GM23338 (cell line): ENCODE measurements at regions not wholly inside any gene's neighbourhood (a gene's known extent, or its start where the extent isn't known, plus 50 kb on each side); places are given as distances from the start of the nearest gene placed in this dataset.

ENCODE experiments used
- ATAC-seq: fragments of 200-7000 bp; cut with Tn5 transposase; 3 replicates; pipeline ENCODE4 v1.9.1; 2020
- DNase-seq: peaks from one replicate; pipeline ENCODE4 v3.0.0-alpha.2; 2015; ENCODE audit warnings: low spot score
- H2AFZ ChIP-seq: fragments of 200-600 bp; sonication (generic); 2 replicates; pipeline ENCODE4 v1.8.0; 2016; ENCODE audit warnings: antibody characterized with exemption, mild to moderate bottlenecking, moderate library complexity
- H3F3A ChIP-seq: fragments of 200-600 bp; sonication (generic); replicated peaks from 2 replicates; pipeline ENCODE4 v1.8.0; 2017; ENCODE audit warnings: antibody characterized with exemption, mixed run types, low read depth
- H3K27ac ChIP-seq: fragments of 200-600 bp; sonication (generic); 2 replicates; pipeline ENCODE4 v1.6.1; 2016; ENCODE audit warnings: low read depth
- H3K27me3 ChIP-seq: fragments of 200-600 bp; sonication (generic); 2 replicates; pipeline ENCODE4 v1.8.0; 2016; ENCODE audit warnings: mild to moderate bottlenecking, mixed run types, moderate library complexity; ENCODE audit not compliant: insufficient read depth
- H3K36me3 ChIP-seq: fragments of 200-600 bp; sonication (generic); 2 replicates; pipeline ENCODE4 v1.8.0; 2016; ENCODE audit warnings: mild to moderate bottlenecking; ENCODE audit not compliant: insufficient read depth
- H3K4me1 ChIP-seq: fragments of 200-600 bp; sonication (generic); 2 replicates; pipeline ENCODE4 v1.8.0; 2016; ENCODE audit warnings: mild to moderate bottlenecking, moderate library complexity; ENCODE audit not compliant: insufficient read depth
- H3K4me2 ChIP-seq: fragments of 200-600 bp; sonication (generic); 2 replicates; pipeline ENCODE4 v1.7.1; 2017; ENCODE audit warnings: mixed run types
- H3K4me3 ChIP-seq: fragments of 200-600 bp; sonication (generic); 2 replicates; pipeline ENCODE4 v1.6.1; 2016; ENCODE audit warnings: mixed run types
- H3K79me2 ChIP-seq: fragments of 200-600 bp; sonication (generic); replicated peaks from 2 replicates; pipeline ENCODE4 v1.8.0; 2017; ENCODE audit warnings: mild to moderate bottlenecking; ENCODE audit not compliant: insufficient read depth
- H3K9me2 ChIP-seq: fragments of 200-600 bp; sonication (generic); 2 replicates; pipeline ENCODE4 v1.8.0; 2017; ENCODE audit not compliant: insufficient read depth
- H4K20me1 ChIP-seq: fragments of 200-600 bp; sonication (generic); replicated peaks from 2 replicates; pipeline ENCODE4 v1.8.0; 2017; ENCODE audit warnings: mild to moderate bottlenecking; ENCODE audit not compliant: insufficient read depth
- H3K27ac Mint-ChIP-seq: 2 replicates; pipeline ENCODE4 v1.8.0; 2020; ENCODE audit warnings: inconsistent platforms, mild to moderate bottlenecking, moderate library complexity, mixed read lengths
- H3K27me3 Mint-ChIP-seq: 3 replicates; pipeline ENCODE4 v1.8.0; 2022; ENCODE audit warnings: low read depth, mild to moderate bottlenecking, moderate library complexity, mixed read lengths, inconsistent platforms; ENCODE audit not compliant: insufficient read depth, poor library complexity
- H3K36me3 Mint-ChIP-seq: 3 replicates; pipeline ENCODE4 v1.8.0; 2021; ENCODE audit warnings: low read depth, mild to moderate bottlenecking, inconsistent platforms, moderate library complexity, mixed read lengths
- H3K4me1 Mint-ChIP-seq: 3 replicates; pipeline ENCODE4 v1.8.0; 2020; ENCODE audit warnings: mild to moderate bottlenecking, inconsistent platforms, mixed read lengths
- H3K4me3 Mint-ChIP-seq: 3 replicates; pipeline ENCODE4 v1.8.0; 2021; ENCODE audit warnings: moderate library complexity, mild to moderate bottlenecking, inconsistent platforms, mixed read lengths
- H3K9me3 Mint-ChIP-seq: 3 replicates; pipeline ENCODE4 v1.8.0; 2020; ENCODE audit warnings: moderate library complexity, mild to moderate bottlenecking, inconsistent platforms, mixed read lengths
- CTCF ChIP-seq, 2 experiments: fragments of 200-600 bp in 1 of 2; sonication (generic) in 1 of 2; conservative IDR thresholded peaks; 2 replicates each; pipeline versions ENCODE4 v1.5.1 to v1.6.1; 2016 to 2017; ENCODE audit warnings: antibody characterized with exemption in 2 of 2, low read depth in 2 of 2, mild to moderate bottlenecking in 2 of 2, moderate library complexity in 1 of 2
- EZH2phosphoT487 ChIP-seq: fragments of 200-600 bp; sonication (generic); IDR thresholded peaks from one replicate; pipeline ENCODE4 v1.8.1; 2018; ENCODE audit warnings: antibody characterized with exemption; ENCODE audit not compliant: unreplicated experiment
- ZNF114 ChIP-seq: fragments of 250-450 bp; sonication (Bioruptor Pico); IDR thresholded peaks from 2 replicates; pipeline ENCODE4 v1.5.0; 2020; ENCODE audit warnings: mild to moderate bottlenecking, moderate library complexity
- ZNF462 ChIP-seq: fragments of 250-450 bp; sonication (Bioruptor Pico); IDR thresholded peaks from 2 replicates; pipeline ENCODE4 v1.5.0; 2020; ENCODE audit warnings: mild to moderate bottlenecking, moderate library complexity

DNA sequence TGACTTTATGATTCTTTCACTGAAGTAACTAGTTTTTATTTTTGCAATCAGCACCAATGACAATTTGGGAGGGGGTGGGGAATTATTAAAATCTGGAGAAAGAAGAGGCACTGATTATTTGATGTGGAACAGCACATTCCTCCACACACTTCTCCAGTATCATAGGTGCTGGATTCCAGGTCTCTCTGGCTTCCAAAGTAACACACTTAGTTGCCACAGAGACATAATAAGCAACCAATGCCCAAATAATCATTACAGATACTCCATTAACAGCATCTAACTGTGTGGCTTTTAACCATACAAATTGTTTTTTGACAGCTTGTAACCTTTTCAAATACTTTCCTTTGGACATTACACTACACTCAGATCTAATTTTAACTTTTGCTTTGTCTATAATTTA, 131.0 kb upstream of the CDIN1 start (continued):
- TF ChIP-seq ZNF462 (CRISPR knock-in tag) (no peak), ZNF114 (CRISPR knock-in tag) (no peak)

DNA sequence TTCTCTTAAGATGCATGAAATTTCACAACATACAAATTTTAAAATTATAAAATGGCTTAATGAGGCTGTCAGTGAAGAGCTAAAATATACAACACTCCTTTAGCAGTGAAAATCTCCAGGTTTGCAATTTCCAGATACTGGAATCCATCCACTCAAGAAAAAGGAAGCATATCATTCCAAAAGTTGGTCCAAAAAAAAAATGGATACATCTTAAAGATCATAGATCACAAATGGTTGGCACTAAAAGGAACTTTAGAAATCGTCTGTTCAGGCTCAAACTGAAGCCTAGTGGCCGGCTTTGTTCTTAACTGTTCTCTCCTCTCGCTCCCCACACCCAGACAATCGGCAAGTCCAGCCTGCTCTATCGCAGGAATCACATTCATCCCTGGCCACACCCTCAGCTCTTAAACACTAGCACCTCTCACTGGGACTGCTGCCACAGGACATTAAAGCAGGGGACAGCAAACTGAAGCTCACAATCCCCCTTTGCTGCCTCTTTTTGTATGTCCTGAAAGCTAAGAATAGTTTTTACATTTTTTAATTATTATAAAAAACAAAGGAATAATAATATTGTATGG, 130.3 kb upstream of the CDIN1 start:
- Histone ChIP-seq H3F3A (no peaks in the 10 kb centered on the region), H3K4me1 (no peaks in the 10 kb centered on the region), H4K20me1 (no peaks in the 10 kb centered on the region), H3K79me2 (no peaks in the 10 kb centered on the region), H3K4me3 (no peak overlapping the region), H2AFZ (no peak overlapping the region), H3K36me3 (no peaks in the 10 kb centered on the region), H3K9me2 (0 out of 2 replicates have a peak, but pooled peaks cover 3% of the 10 kb centered on the region), H3K27me3 (no peaks in the 10 kb centered on the region), H3K27ac (no peak overlapping the region), H3K4me2 (no peak overlapping the region)
- peaks cover 9% of the 10 kb centered on the region for H3K4me1 Mint-ChIP-seq
- H3K4me3 Mint-ChIP-seq, result no peak overlapping the region
- TF ChIP-seq EZH2phosphoT487 (no peak), CTCF (conservative IDR thresholded peaks at IDR 0.05; ENCODE audit: low read depth in 2 of 2) (peak in 1 of 2 experiments; percentile 44; a peak in 2 of 4 replicates)
- no peak overlapping the region for H3K27ac Mint-ChIP-seq
- H3K27me3 Mint-ChIP-seq, result no peaks in the 10 kb centered on the region
- ATAC-seq (peak; percentile 88), DNase-seq (peak; percentile 54)
- H3K9me3 Mint-ChIP-seq, result no peaks in the 10 kb centered on the region
- no peaks in the 10 kb centered on the region for H3K36me3 Mint-ChIP-seq
